GM23248 (cell line): ENCODE measurements at regions not wholly inside any gene's neighbourhood (a gene's known extent, or its start where the extent isn't known, plus 50 kb on each side); places are given as distances from the start of the nearest gene placed in this dataset.

Source experiments
- EZH2 ChIP-seq: fragments of 200-600 bp; sonication (generic); IDR thresholded peaks from 2 replicates; pipeline ENCODE4 v1.6.1; 2018; ENCODE audit warnings: antibody characterized with exemption, mild to moderate bottlenecking; ENCODE audit not compliant: insufficient read depth, poor library complexity, severe bottlenecking
- EZH2phosphoT487 ChIP-seq: fragments of 200-600 bp; sonication (generic); IDR thresholded peaks from 2 replicates; pipeline ENCODE4 v1.6.1; 2018; ENCODE audit warnings: antibody characterized with exemption, moderate library complexity, mild to moderate bottlenecking, low read depth; ENCODE audit not compliant: insufficient read depth

- TF ChIP-seq EZH2, result no peak
- TF ChIP-seq EZH2phosphoT487, result no peak
Observed at GRCh38 chr14:37969511-37969979, 238.2 kb upstream of the SSTR1 start.
